ENCODE measurements at regions not wholly inside any gene's neighbourhood (a gene's known extent, or its start where the extent isn't known, plus 50 kb on each side); places are given as distances from the start of the nearest gene placed in this dataset.

DNA sequence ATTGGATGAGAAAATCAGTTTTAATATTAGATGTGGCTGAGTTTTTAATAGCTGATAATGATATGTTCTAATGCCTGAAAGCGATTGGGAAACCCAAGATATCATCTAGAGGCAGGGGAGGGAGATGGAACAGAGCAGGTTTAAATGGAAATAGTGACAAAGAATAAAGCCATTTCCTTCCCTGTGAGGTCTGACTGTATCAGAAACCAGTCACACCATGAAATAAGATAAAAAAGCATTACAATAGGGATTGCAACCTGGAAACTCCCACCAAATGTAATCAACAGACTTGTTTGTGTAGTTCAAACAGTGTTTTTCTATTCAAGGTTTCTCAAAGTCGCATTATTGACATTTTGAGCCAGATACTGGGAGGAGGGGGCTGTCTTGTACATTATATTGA, 110.1 kb upstream of the SMIM23 start:
- Histone ChIP-seq H3K27ac (ENCODE audit: insufficient read depth, low read length) (no peak overlapping the region), H3K4me2 (ENCODE audit: extremely low read depth, insufficient read depth, low read length) (no peak overlapping the region), H4K20me1 (ENCODE audit: control insufficient read depth, extremely low read depth, insufficient read depth, low read length) (no peaks in the 10 kb centered on the region), H3K4me1 (ENCODE audit: control insufficient read depth, extremely low read depth, insufficient read depth, low read length) (no peaks in the 10 kb centered on the region), H3K4me3 (replicated peaks in 1 of 4; ENCODE audit: control extremely low read depth in 1 of 4, insufficient read depth in 1 of 4, low read depth in 3 of 4, low read length in 4 of 4) (no peak overlapping the region), H3K9me3 (ENCODE audit: control insufficient read depth, insufficient read depth, low read depth, low read length) (no peaks in the 10 kb centered on the region), H3K9ac (ENCODE audit: insufficient read depth, low read length) (no peak overlapping the region), H3K79me2 (ENCODE audit: control insufficient read depth, insufficient read depth, low read length) (no peaks in the 10 kb centered on the region), H3K36me3 (ENCODE audit: control insufficient read depth, insufficient read depth, low read length) (no peaks in the 10 kb centered on the region), H3K27me3 (ENCODE audit: control insufficient read depth, insufficient read depth, low read length) (peaks cover 8% of the 10 kb centered on the region), H2AFZ (ENCODE audit: low read length) (no peak overlapping the region)
- no peak for TF ChIP-seq EZH2 (IDR thresholded peaks at IDR 0.05; ENCODE audit: low read length, missing control alignments)
- TF ChIP-seq, protein P1, sequence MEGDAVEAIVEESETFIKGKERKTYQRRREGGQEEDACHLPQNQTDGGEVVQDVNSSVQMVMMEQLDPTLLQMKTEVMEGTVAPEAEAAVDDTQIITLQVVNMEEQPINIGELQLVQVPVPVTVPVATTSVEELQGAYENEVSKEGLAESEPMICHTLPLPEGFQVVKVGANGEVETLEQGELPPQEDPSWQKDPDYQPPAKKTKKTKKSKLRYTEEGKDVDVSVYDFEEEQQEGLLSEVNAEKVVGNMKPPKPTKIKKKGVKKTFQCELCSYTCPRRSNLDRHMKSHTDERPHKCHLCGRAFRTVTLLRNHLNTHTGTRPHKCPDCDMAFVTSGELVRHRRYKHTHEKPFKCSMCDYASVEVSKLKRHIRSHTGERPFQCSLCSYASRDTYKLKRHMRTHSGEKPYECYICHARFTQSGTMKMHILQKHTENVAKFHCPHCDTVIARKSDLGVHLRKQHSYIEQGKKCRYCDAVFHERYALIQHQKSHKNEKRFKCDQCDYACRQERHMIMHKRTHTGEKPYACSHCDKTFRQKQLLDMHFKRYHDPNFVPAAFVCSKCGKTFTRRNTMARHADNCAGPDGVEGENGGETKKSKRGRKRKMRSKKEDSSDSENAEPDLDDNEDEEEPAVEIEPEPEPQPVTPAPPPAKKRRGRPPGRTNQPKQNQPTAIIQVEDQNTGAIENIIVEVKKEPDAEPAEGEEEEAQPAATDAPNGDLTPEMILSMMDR (conservative IDR thresholded peaks at IDR 0.05 in 1 of 2, IDR thresholded peaks at IDR 0.05 in 1 of 2; ENCODE audit: low read depth in 1 of 2, low read length in 2 of 2) = no peak
- DNase-seq (ENCODE audit: low read depth in 2 of 2) = no peak

DNA sequence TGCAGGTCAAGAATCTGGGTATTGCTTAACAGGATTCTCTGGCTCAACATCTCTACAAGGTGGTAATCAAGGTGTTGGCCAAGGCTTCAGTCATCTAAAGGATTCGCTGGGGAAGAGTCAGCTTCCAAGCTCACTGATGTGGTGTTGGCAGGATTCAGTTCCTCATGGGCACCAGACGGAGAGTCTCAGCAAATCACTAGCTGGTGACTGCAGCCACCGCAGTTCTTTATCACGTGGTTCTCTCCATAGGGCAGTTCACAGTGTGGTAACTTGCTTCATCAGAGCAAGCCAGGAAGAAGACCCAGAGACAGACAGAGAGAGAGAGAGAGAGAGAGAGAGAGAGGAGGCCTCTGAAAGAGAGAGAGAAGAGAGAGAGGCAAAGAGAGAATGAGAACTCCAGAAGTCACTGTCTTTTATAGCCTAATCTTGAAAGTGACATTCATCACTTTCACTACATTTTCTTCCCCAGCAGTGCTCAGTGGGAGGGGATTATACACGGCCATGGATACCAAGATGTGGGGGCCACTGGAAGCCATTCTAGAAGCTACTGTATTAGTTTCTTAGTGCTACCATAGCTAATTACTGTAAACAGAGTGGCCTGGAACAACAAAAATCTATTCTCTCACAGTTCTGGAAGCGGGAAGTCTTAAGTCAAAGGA, 109.2 kb upstream of the SMIM23 start:
- Histone ChIP-seq H3K9ac (ENCODE audit: insufficient read depth, low read length) (no peak overlapping the region), H3K27ac (ENCODE audit: insufficient read depth, low read length) (no peak overlapping the region), H4K20me1 (ENCODE audit: control insufficient read depth, extremely low read depth, insufficient read depth, low read length) (no peaks in the 10 kb centered on the region), H2AFZ (ENCODE audit: low read length) (no peak overlapping the region), H3K36me3 (ENCODE audit: control insufficient read depth, insufficient read depth, low read length) (no peaks in the 10 kb centered on the region), H3K9me3 (ENCODE audit: control insufficient read depth, insufficient read depth, low read depth, low read length) (no peaks in the 10 kb centered on the region), H3K4me1 (ENCODE audit: control insufficient read depth, extremely low read depth, insufficient read depth, low read length) (no peaks in the 10 kb centered on the region), H3K4me2 (ENCODE audit: extremely low read depth, insufficient read depth, low read length) (no peak overlapping the region), H3K79me2 (ENCODE audit: control insufficient read depth, insufficient read depth, low read length) (no peaks in the 10 kb centered on the region), H3K27me3 (ENCODE audit: control insufficient read depth, insufficient read depth, low read length) (peaks cover 8% of the 10 kb centered on the region), H3K4me3 (replicated peaks in 1 of 4; ENCODE audit: control extremely low read depth in 1 of 4, insufficient read depth in 1 of 4, low read depth in 3 of 4, low read length in 4 of 4) (no peak overlapping the region)
- no peak for TF ChIP-seq EZH2 (IDR thresholded peaks at IDR 0.05; ENCODE audit: low read length, missing control alignments)
- TF ChIP-seq, protein P1 (conservative IDR thresholded peaks at IDR 0.05 in 1 of 2, IDR thresholded peaks at IDR 0.05 in 1 of 2; ENCODE audit: low read depth in 1 of 2, low read length in 2 of 2) = no peak
- DNase-seq (ENCODE audit: low read depth in 2 of 2) = no peak

DNA sequence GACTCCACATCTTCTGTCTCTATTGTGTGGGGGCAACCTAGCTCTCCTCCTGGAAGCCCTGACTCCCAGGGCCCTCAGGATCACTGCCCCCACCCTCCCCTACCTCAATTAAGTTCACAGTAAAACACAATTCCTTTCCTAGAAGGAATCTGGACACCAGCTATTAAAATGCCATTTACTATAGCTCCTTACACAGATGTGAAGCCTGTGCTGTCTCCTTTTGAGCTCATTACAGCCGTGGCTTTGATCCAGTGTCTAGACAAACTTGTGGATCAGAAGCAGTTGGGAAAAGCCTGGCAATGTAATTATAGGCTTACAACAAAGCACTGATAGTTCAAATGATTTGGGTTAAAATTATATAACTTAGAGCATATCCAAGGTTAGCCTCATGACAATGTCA, 107.0 kb upstream of the SMIM23 start:
- Histone ChIP-seq H3K4me2 (ENCODE audit: extremely low read depth, insufficient read depth, low read length) (no peak overlapping the region), H3K79me2 (ENCODE audit: control insufficient read depth, insufficient read depth, low read length) (no peaks in the 10 kb centered on the region), H3K9me3 (ENCODE audit: control insufficient read depth, insufficient read depth, low read depth, low read length) (no peaks in the 10 kb centered on the region), H3K27me3 (ENCODE audit: control insufficient read depth, insufficient read depth, low read length) (peaks cover 8% of the 10 kb centered on the region), H3K9ac (ENCODE audit: insufficient read depth, low read length) (no peak overlapping the region), H3K4me3 (replicated peaks in 1 of 4; ENCODE audit: control extremely low read depth in 1 of 4, insufficient read depth in 1 of 4, low read depth in 3 of 4, low read length in 4 of 4) (no peak overlapping the region), H3K4me1 (ENCODE audit: control insufficient read depth, extremely low read depth, insufficient read depth, low read length) (no peaks in the 10 kb centered on the region), H4K20me1 (ENCODE audit: control insufficient read depth, extremely low read depth, insufficient read depth, low read length) (no peaks in the 10 kb centered on the region), H2AFZ (ENCODE audit: low read length) (no peak overlapping the region), H3K36me3 (ENCODE audit: control insufficient read depth, insufficient read depth, low read length) (no peaks in the 10 kb centered on the region), H3K27ac (ENCODE audit: insufficient read depth, low read length) (no peak overlapping the region)
- no peak for TF ChIP-seq EZH2 (IDR thresholded peaks at IDR 0.05; ENCODE audit: low read length, missing control alignments)
- TF ChIP-seq, protein P1 (conservative IDR thresholded peaks at IDR 0.05 in 1 of 2, IDR thresholded peaks at IDR 0.05 in 1 of 2; ENCODE audit: low read depth in 1 of 2, low read length in 2 of 2) = no peak
- no peak for DNase-seq (ENCODE audit: low read depth in 2 of 2)

Data from fibroblast of lung (primary cell).